ENCODE measurements at regions not wholly inside any gene's neighbourhood (a gene's known extent, or its start where the extent isn't known, plus 50 kb on each side); places are given as distances from the start of the nearest gene placed in this dataset.
"Not testable (repeated sequence)": the region's sequence is repeated elsewhere in the genome, so short reads cannot be mapped to it uniquely, and the experiment has no call there.

DNA sequence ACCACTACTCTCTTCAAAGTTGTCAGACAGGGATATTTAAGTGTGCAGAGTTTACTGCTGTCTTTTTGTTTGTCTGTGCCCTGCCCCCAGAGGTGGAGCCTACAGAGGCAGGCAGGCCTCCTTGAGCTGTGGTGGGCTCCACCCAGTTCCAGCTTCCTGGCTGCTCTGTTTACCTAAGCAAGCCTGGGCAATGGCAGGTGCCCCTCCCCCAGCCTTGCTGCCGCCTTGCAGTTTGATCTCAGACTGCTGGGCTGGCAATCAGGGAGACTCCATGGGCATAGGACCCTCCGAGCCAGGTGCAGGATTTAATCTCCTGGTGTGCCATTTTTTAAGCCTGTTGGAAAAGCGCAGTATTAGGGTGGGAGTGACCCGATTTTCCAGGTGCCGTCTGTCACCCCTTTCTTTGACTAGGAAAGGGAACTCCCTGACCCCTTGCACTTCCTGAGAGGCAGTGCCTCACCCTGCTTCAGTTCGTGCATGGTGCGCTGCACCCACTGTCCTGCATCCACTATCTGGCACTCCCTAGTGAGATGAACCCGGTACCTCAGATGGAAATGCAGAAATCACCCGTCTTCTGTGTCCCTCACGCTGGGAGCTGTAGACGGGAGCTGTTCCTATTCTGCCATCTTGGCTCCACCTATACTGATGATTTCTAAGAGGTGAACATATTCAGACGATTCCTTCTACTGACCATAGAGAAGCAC, 167.6 kb downstream of the CXXC4 start:
- not testable (repeated sequence) for DNase-seq

DNA sequence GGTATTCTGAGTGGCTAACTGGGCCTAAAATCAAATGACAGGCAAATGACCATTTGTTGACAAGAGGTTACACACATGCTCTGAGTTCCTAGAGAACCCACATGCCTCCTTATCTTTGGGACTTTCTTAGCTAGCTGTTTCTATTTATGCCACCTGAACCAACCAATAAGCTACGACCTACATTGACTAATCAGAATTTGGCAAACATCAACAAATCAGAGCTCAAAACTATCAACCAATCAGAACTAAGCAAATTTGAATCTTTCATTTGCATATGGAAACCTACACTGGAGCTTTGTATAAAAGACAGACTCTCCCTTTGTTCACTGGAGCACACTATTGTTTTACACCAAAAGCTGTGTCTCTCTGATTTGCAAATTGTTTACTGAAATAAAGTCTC, 192.0 kb downstream of the CXXC4 start:
- no peak for DNase-seq

- DNase-seq: no peak
These were observed 199.9 kb downstream of the CXXC4 start for GRCh38 chr4:104294811-104295210.

DNA sequence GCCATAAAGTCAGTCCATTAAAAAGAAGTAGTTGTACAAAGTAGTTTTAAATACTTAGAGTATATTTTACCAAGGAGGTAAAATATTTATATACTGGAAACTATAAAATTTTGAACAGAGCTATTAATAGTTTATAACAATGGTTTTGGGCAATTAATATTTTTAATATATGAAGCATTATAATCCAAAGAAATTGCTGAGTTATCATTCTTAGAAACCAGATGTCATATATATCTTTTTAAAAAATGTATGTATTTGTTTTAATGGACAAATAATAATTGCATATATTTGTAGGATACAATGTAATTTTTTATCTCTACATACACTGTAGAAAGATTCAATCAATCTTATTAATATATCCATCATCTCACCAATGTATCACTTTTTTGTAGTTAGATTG, 207.8 kb downstream of the CXXC4 start:
- DNase-seq: no peak

- no peak for DNase-seq
These were observed 211.4 kb downstream of the CXXC4 start for GRCh38 chr4:104283303-104283702.

DNA sequence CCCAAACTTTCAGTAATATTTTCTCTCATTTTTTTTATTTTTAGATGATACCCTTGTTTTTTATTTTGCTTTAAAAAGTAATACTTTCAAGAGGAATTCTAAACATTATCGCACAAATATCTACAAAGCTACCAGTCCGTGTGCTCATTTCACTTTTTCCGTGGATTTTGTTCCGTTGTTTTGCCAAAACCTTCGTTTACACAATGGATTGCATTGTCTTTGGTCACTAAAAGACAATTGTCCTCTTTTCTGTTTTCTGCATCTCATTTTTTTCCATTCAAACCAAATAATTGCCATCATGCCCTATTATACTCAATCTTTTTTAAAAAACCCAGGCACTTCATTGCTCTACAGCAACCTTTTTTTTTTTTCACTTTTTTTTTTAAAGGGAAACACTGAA, 214.9 kb downstream of the CXXC4 start:
- DNase-seq: no peak

- DNase-seq: no peak
These were observed 221.7 kb downstream of the CXXC4 start for GRCh38 chr4:104272966-104273365.

- DNase-seq: not testable (repeated sequence)
These were observed 225.1 kb downstream of the CXXC4 start for GRCh38 chr4:104269603-104270002.

- DNase-seq: no peak
These were observed 231.6 kb downstream of the CXXC4 start for GRCh38 chr4:104263100-104263499.

DNA sequence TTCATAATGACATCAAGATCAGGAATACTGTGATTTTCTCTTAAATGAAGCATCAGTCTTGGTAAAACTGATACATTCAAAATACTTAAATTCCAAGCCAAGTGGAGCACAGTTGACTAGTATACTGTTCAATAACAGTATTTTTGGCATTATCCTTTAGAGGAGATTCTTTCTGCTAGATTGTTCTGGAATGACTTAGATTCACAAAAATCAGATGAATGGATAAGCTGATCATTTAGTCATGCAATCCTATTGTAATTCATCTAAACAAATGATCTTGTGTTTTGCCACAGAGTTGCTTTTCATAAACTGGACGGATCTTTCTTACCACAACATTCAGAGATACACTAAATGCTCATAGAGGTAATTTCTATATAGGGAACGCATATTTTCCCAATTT, 232.0 kb downstream of the CXXC4 start:
- DNase-seq: no peak

DNA sequence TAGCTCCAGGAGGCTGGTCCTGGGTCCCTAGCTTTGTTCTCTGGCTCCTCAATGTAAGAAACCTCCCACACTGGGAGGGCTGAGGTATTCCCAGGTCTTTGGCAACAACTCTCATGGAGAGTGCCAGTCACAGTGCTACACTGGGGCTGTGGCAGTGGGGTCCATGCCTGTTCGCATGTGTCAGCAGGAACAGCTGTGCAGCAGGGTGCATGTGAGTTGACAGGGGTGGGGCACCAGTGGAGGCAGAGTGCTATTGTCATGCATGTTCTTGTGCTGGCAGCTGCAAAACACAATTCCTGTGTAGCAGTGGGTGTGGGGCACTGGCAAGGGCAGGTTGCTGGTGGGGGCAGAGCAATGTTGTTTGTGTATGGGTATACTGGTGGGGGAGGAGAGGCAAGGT, 246.0 kb downstream of the CXXC4 start:
- DNase-seq: no peak

- DNase-seq: no peak
These were observed 258.7 kb downstream of the CXXC4 start for GRCh38 chr4:104235967-104236366.

GRCh38 chr4:104217526-104217925, 277.2 kb downstream of the CXXC4 start:
- DNase-seq: no peak

DNA sequence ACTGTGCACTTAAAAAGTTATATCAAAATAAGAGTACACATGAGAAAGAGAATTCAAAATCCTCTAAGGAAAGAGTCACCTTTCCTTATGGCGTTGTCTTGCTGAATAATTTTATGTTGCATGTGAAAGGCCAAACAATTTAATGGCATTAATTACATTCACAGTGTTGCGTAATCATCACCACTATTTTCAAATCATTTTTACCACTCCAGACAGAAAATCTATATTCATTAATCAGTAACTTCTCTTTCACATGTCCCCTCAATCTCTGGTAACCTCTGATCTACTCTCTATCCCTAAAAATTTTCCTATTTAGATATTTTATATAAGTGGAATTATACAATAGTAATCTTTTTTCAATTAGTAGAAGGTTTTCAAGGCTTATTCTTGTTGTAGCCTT, 283.0 kb downstream of the CXXC4 start:
- no peak for DNase-seq

GRCh38 chr4:104210420-104210819, 284.3 kb downstream of the CXXC4 start:
- no peak for DNase-seq

- DNase-seq: no peak
These were observed 287.9 kb downstream of the CXXC4 start for GRCh38 chr4:104206784-104207183.

DNA sequence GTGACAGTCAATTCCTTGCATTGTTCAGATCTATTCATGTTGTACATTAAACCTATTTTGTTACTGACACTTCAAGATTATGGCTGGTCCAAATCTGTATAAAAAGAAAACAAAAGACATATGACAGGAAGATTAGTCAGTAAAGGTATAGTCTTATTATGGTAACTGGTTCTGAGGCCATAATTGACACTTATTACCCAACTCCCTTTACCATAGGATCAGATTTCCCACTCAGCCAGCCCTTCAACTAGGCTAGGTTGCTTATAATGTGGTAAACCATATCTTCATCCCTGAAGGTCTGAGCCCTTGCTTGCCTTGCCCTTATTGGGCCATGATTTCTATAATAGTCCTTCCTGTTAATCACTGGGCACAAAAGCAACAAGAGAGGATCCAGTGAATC, 289.6 kb downstream of the CXXC4 start:
- DNase-seq: no peak

- no peak for DNase-seq
These were observed 306.4 kb downstream of the CXXC4 start for GRCh38 chr4:104188301-104188700.

DNA sequence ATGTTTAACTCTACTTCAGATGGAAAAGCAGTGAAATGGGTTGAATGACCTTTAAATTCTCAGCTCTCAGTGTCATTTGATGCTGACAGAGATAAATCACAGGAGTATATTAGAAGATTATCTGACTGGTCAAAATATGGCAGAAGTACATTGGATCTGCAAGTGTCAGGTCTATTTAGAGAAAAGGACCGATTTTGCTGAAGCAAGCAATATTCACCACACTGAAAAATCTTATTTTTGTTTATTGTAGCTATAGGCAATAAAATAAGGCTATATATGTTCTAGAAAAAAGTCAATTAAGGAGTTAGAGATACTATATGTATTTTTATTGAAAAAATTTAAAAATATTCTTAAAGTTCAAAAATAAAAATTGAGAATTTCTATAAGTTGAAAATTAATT, 325.3 kb downstream of the CXXC4 start:
- DNase-seq: no peak

DNA sequence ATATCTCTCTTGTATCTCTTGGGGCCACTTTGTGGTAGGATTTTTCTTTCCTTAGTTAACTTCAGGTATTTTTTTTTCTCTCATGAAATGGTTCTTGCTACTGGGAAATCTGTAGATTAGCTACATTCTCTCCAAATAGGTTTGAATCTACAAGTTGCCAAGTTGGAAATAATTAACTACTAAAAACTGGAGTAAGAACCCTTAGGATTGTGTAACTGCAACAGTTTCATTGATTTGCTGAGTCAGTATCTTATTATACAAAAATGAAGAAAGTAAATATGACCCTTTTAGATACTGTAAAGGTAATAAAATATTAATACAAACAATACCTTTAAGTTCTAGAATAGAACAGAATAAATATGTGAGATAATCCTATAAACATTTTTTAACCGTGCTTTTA, 327.9 kb downstream of the CXXC4 start:
- DNase-seq: no peak

DNA sequence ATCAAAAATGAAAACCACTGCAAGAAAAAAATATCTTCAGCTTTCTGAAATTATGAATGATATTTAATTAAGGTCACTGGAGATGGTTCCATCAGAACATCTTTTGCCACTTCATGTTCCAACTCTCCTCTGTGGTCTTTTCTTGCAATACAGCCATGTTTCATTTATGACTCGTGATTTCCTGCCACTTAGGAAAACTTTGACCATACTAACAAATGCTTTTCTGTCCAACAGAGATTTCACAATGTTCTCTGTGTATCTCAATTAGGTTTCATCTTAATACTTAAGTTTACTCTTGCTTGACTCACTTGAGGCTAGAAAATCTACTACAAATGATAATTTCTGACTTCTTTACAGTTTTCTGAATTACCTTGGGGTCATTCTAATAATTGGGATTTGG, 330.9 kb downstream of the CXXC4 start:
- no peak for DNase-seq

GRCh38 chr4:104146048-104146447, 348.6 kb downstream of the CXXC4 start:
- no peak for DNase-seq

DNA sequence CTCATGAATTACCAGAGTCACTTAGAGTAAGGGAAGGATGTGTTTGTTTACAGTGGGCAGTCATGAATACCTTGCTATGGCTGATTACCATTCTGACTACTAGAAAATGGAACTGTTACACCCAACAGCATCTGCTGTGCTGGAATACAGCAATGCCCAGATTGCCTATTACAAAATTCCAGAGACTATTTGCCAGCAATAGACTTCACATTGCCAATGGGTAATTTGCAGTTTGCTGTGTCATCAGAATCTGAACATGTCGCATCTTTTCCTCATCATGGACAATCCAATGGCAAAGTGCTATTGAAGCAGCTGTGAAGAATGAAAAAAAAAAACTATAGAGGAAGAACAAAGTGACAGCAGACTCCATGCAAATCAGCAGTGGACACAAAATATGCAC, 356.6 kb downstream of the CXXC4 start:
- no peak for DNase-seq

GRCh38 chr4:104129243-104129642, 365.5 kb downstream of the CXXC4 start:
- DNase-seq: no peak

DNA sequence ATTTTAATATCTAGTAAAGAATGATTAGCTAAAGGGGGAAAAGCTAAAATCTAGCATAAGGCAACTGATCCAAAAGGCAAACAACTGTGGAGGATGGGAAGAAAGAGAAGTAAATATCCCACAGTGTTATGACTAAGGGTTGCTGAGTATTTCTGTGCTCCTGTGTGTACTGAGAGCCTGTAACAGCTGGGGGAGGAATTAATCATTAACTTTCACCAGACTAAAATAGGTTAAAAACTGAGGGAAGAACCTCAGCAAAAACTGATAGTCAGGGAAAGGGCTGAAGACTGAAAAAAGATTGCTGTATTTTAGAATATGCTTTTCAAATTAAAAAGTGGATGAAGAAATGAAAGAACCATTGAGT, 365.9 kb downstream of the CXXC4 start:
- DNase-seq: no peak

Data from CD4-positive, alpha-beta T cell treated with Interleukin-4 for 1 hour (primary cell).